Neural crest cell (in vitro differentiated cells): ENCODE measurements at regions not wholly inside any gene's neighbourhood (a gene's known extent, or its start where the extent isn't known, plus 50 kb on each side); places are given as distances from the start of the nearest gene placed in this dataset.
"Not testable (repeated sequence)": the region's sequence is repeated elsewhere in the genome, so short reads cannot be mapped to it uniquely, and the experiment has no call there.

Experiments
- DNase-seq: peaks from one replicate; pipeline ENCODE4 v3.0.0; 2021; ENCODE audit warnings: low read depth, mixed read lengths, low spot score
- H3K27ac Mint-ChIP-seq: one replicate; pipeline ENCODE4 v1.8.0; 2021; ENCODE audit warnings: mild to moderate bottlenecking, mixed read lengths; ENCODE audit not compliant: unreplicated experiment
- H3K27me3 Mint-ChIP-seq: 2 replicates; pipeline ENCODE4 v1.8.0; 2021; ENCODE audit warnings: low read depth, mild to moderate bottlenecking, mixed read lengths
- H3K36me3 Mint-ChIP-seq: 2 replicates; pipeline ENCODE4 v1.8.0; 2021; ENCODE audit warnings: low read depth, mild to moderate bottlenecking, mixed read lengths
- H3K4me1 Mint-ChIP-seq: 2 replicates; pipeline ENCODE4 v1.8.0; 2021; ENCODE audit warnings: mixed read lengths
- H3K4me3 Mint-ChIP-seq: one replicate; pipeline ENCODE4 v1.8.0; 2021; ENCODE audit warnings: mild to moderate bottlenecking, mixed read lengths
- H3K9me3 Mint-ChIP-seq: 2 replicates; pipeline ENCODE4 v1.8.0; 2021; ENCODE audit warnings: mixed read lengths
- CTCF ChIP-seq: fragments of 200-600 bp; sonication (generic); conservative IDR thresholded peaks from 2 replicates; pipeline ENCODE4 v1.5.0; 2021; ENCODE audit warnings: antibody characterized with exemption, mild to moderate bottlenecking

GRCh38 chr18:22741318-22741717 lies 191.8 kb upstream of the RBBP8 start:
- H3K27ac Mint-ChIP-seq: no peak overlapping the region
- DNase-seq: no peak
- TF ChIP-seq CTCF: no peak
- no peak overlapping the region for H3K4me3 Mint-ChIP-seq
- peaks cover 8% of the 10 kb centered on the region for H3K9me3 Mint-ChIP-seq
- H3K4me1 Mint-ChIP-seq: no peaks in the 10 kb centered on the region
- H3K36me3 Mint-ChIP-seq: no peaks in the 10 kb centered on the region
- H3K27me3 Mint-ChIP-seq: no peaks in the 10 kb centered on the region

- no peaks in the 10 kb centered on the region for H3K36me3 Mint-ChIP-seq
- no peak overlapping the region for H3K4me3 Mint-ChIP-seq
- H3K9me3 Mint-ChIP-seq: peaks cover 8% of the 10 kb centered on the region
- no peaks in the 10 kb centered on the region for H3K4me1 Mint-ChIP-seq
- H3K27me3 Mint-ChIP-seq: no peaks in the 10 kb centered on the region
- DNase-seq: no peak
- no peak overlapping the region for H3K27ac Mint-ChIP-seq
- no peak for TF ChIP-seq CTCF
Measured at GRCh38 chr18:22742409-22742808, 190.7 kb upstream of the RBBP8 start.

GRCh38 chr18:22745966-22746365 lies 187.2 kb upstream of the RBBP8 start:
- H3K36me3 Mint-ChIP-seq: no peaks in the 10 kb centered on the region
- no peak for TF ChIP-seq CTCF
- no peaks in the 10 kb centered on the region for H3K4me1 Mint-ChIP-seq
- no peak for DNase-seq
- H3K27ac Mint-ChIP-seq: no peak overlapping the region
- peaks cover 8% of the 10 kb centered on the region for H3K9me3 Mint-ChIP-seq
- no peak overlapping the region for H3K4me3 Mint-ChIP-seq
- H3K27me3 Mint-ChIP-seq: no peaks in the 10 kb centered on the region

- no peaks in the 10 kb centered on the region for H3K36me3 Mint-ChIP-seq
- no peaks in the 10 kb centered on the region for H3K27me3 Mint-ChIP-seq
- no peaks in the 10 kb centered on the region for H3K9me3 Mint-ChIP-seq
- TF ChIP-seq CTCF: no peak
- H3K27ac Mint-ChIP-seq: no peak overlapping the region
- no peaks in the 10 kb centered on the region for H3K4me1 Mint-ChIP-seq
- DNase-seq: no peak
- no peak overlapping the region for H3K4me3 Mint-ChIP-seq
Measured at GRCh38 chr18:22752014-22752413, 181.1 kb upstream of the RBBP8 start.

- no peak overlapping the region for H3K4me3 Mint-ChIP-seq
- H3K9me3 Mint-ChIP-seq: no peaks in the 10 kb centered on the region
Measured at GRCh38 chr18:22753130-22753831, 179.8 kb upstream of the RBBP8 start.

GRCh38 chr18:22764005-22764404 lies 169.1 kb upstream of the RBBP8 start:
- not testable (repeated sequence) for H3K4me3 Mint-ChIP-seq, H3K4me1 Mint-ChIP-seq, H3K9me3 Mint-ChIP-seq, H3K27ac Mint-ChIP-seq, DNase-seq, H3K36me3 Mint-ChIP-seq, H3K27me3 Mint-ChIP-seq

More at GRCh38 chr18:22753130-22753831, 179.8 kb upstream of the RBBP8 start:
- no peak for TF ChIP-seq CTCF
- no peaks in the 10 kb centered on the region for H3K4me1 Mint-ChIP-seq
- DNase-seq: no peak
- no peaks in the 10 kb centered on the region for H3K36me3 Mint-ChIP-seq
- H3K27me3 Mint-ChIP-seq: no peaks in the 10 kb centered on the region
- H3K27ac Mint-ChIP-seq: no peak overlapping the region
